ENCODE measurements at regions not wholly inside any gene's neighbourhood (a gene's known extent, or its start where the extent isn't known, plus 50 kb on each side); places are given as distances from the start of the nearest gene placed in this dataset.

DNA sequence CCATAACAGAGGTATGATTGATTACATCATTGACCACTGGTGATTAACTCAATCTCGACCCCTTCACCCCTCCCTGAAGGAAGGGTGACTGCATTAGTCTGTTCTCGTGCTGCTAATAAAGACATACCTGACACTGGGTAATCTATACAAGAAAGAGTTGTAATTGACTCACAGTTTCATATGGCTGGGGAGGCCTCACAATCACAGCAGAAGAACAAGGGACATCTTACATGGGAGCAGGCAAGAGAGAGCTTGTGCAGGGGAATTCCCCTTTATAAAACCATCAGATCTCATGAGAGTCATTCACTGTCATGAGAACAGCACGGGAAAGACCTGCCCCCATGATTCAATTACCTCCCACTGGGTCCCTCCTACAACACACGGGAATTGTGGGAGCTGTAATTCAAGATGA, 55.9 kb upstream of the TMCC3 start:
- DNase-seq: no peak

GRCh38 chr12:94705676-94706075, 55.3 kb upstream of the TMCC3 start:
- no peak for DNase-seq

GRCh38 chr12:94704452-94705306, 54.3 kb upstream of the TMCC3 start:
- peak; percentile 32 for DNase-seq

DNA sequence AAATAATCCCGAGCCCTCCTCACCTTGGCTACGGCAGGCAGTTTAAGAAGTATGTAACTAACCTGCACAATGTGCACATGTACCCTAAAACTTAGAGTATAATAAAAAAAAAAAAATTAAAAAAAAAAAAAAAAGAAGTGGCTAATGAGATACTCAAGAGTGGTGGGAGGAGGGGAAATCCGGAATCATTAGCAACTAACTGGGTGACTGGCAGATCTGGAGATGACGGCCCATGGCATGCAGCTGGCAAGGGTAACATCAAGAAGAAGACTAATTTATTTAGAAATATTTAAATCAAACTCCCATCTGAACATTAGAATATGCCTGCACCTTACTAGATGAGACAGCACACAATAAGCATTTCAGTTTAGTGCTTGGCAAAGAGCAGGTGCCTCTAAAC, 52.3 kb upstream of the TMCC3 start:
- DNase-seq: no peak

DNA sequence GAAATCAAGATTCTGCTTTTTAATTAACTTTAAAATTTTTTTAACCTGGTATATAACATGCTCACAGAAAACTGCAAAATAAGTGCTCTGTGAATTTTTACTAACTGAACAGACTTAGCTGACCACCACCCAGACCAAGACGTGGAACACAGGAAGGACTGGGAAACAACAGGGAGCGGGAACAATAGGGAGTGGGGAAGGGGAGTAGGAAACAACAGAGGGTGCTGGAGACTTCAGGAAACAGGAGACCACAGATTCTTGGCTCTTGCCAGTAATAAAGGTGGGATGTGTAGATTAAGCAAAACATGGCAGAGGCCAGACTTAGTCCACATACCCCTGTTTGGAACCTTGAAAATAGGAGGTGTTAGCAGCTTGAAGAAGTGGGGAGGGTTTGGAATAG, 51.4 kb upstream of the TMCC3 start:
- no peak for DNase-seq

- no peak for DNase-seq
Observed at GRCh38 chr12:94700662-94701061, 50.3 kb upstream of the TMCC3 start.

Measured in right hindlimb (tissue), 1 donor.